ENCODE measurements at regions not wholly inside any gene's neighbourhood (a gene's known extent, or its start where the extent isn't known, plus 50 kb on each side); places are given as distances from the start of the nearest gene placed in this dataset.

GRCh38 chr14:85461432-85462133, 68.4 kb upstream of the FLRT2 start:
- DNase-seq (ENCODE audit: low read depth in 4 of 4, low spot score in 3 of 4), result no peak

GRCh38 chr14:85463512-85463911, 66.4 kb upstream of the FLRT2 start:
- no peak for DNase-seq (ENCODE audit: low read depth in 4 of 4, low spot score in 3 of 4)

DNA sequence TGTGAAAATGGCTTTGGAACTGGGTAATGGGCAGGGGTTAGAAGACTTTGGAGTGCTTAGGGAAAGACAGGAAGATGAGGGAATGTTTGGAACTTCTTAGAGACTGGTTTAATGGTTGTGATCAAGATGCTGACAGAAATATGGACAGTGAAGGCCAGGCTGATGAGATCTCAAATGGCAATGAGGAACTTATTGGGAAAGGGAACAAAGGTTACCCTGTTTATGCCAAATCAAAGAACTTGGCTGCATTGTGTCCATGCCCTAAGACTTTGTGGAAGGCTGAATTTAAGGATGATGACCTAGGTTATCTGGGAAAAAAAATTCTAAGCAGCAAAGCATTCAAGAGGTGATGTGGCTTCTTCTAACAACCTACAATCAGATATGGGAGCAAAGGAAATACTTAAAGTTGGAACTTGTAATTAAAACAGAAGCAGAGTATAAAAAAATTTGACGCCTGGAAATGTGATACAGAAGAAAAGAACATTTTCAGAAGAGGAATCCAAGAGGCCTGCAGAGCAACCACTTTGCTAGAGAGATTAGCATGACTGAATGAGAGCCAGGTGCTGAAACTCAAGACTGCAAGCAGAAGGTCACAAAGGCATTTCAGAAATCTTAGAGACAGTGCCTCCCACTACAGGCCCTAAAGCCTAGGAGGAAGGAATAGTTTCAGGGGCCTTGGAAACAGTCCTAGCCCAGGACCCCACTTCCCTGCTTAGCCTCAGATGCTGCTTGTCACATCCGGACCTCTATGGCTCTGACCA, 65.6 kb upstream of the FLRT2 start:
- DNase-seq (ENCODE audit: low read depth in 4 of 4, low spot score in 3 of 4), result no peak

DNA sequence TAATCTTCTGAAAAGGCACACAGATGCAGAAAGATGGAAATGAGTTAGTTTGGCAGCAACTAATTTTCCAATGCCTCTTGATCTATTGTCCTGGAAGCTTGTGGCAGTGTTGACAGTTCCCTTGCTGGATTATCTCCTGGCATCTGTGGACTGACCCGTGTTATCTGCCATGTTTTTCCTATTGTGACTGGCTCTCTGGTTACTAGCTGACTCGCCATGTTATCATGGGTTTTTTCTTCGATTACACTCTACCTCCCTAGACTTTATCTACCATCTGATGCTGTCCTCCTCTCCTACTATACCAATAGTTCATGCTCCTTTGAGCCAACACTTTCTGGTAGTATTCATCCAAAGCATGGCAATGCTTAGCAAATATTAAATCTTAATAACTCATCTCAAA, 63.3 kb upstream of the FLRT2 start:
- DNase-seq (ENCODE audit: low read depth in 4 of 4, low spot score in 3 of 4), result no peak

GRCh38 chr14:85468816-85469215, 61.1 kb upstream of the FLRT2 start:
- no peak for DNase-seq (ENCODE audit: low read depth in 4 of 4, low spot score in 3 of 4)

GRCh38 chr14:85471156-85471555, 58.8 kb upstream of the FLRT2 start:
- DNase-seq (ENCODE audit: low read depth in 4 of 4, low spot score in 3 of 4), result no peak

GRCh38 chr14:85471744-85472143, 58.2 kb upstream of the FLRT2 start:
- DNase-seq (ENCODE audit: low read depth in 4 of 4, low spot score in 3 of 4), result no peak

- no peak for DNase-seq (ENCODE audit: low read depth in 4 of 4, low spot score in 3 of 4)
Measured at GRCh38 chr14:85474431-85474830, 55.5 kb upstream of the FLRT2 start.

- DNase-seq (ENCODE audit: low read depth in 4 of 4, low spot score in 3 of 4), result no peak
Measured at GRCh38 chr14:85475113-85475512, 54.8 kb upstream of the FLRT2 start.

GRCh38 chr14:85479306-85479705, 50.6 kb upstream of the FLRT2 start:
- no peak for DNase-seq (ENCODE audit: low read depth in 4 of 4, low spot score in 3 of 4)

- no peak for DNase-seq (ENCODE audit: low read depth in 4 of 4, low spot score in 3 of 4)
Measured at GRCh38 chr14:85479771-85480170, 50.2 kb upstream of the FLRT2 start.
